ENCODE measurements at regions not wholly inside any gene's neighbourhood (a gene's known extent, or its start where the extent isn't known, plus 50 kb on each side); places are given as distances from the start of the nearest gene placed in this dataset.

DNA sequence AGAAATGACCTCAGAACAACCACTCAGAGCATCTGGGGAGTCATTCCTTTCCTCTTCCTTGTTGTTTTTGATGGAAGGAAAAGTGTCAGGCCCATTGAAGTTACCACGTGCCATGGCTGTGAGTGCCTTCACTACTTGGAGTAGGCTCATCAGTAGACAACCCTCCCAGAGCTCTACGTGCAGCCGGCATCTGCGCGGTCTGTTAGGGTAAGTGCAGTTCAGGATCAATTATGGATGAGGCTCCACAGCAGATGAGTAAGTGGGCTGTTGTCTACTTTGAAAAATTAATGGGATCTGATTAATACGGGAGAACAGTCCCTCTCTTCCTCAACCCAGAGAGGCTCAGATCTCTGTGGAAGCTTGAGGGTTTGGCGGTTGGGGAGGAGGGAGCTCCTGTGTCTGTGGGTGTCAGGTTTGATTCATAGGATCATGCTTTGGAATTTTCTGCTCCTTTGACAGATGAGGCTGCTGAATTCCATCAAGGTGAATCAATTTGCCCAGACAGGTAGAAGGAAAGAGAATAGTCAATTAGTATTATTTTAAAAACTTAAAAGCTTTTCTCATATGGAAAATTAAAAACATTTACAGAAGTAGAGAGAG lies 93.8 kb upstream of the TOX2 start:
- TF ChIP-seq, protein P1, sequence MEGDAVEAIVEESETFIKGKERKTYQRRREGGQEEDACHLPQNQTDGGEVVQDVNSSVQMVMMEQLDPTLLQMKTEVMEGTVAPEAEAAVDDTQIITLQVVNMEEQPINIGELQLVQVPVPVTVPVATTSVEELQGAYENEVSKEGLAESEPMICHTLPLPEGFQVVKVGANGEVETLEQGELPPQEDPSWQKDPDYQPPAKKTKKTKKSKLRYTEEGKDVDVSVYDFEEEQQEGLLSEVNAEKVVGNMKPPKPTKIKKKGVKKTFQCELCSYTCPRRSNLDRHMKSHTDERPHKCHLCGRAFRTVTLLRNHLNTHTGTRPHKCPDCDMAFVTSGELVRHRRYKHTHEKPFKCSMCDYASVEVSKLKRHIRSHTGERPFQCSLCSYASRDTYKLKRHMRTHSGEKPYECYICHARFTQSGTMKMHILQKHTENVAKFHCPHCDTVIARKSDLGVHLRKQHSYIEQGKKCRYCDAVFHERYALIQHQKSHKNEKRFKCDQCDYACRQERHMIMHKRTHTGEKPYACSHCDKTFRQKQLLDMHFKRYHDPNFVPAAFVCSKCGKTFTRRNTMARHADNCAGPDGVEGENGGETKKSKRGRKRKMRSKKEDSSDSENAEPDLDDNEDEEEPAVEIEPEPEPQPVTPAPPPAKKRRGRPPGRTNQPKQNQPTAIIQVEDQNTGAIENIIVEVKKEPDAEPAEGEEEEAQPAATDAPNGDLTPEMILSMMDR (conservative IDR thresholded peaks at IDR 0.05): no peak
- TF ChIP-seq ZFX (IDR thresholded peaks at IDR 0.05): no peak

Data from C4-2B (cell line).